ENCODE measurements at regions not wholly inside any gene's neighbourhood (a gene's known extent, or its start where the extent isn't known, plus 50 kb on each side); places are given as distances from the start of the nearest gene placed in this dataset.
"Not testable (repeated sequence)": the region's sequence is repeated elsewhere in the genome, so short reads cannot be mapped to it uniquely, and the experiment has no call there.

DNA sequence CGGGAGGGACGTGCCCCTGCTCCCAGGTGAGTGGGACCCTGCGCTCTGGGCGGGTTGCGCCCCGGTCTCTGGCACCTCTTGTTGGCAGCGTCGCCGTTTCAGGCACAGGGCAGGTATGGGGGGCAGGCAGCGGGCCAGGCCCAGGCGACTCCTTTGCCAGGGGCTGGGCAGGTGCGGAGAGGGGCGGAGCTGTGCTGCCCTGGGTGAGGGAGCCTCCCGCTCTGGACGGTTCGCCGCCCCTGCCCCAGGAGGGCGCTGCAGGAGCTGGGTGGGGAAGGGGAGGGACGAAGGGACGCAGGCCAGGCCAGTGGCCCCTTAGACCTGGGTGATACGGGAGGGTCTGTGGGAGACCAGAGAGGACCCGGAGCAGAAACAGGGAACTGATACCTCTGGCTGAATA, 663.9 kb upstream of the DEFB115 start:
- no peaks in the 10 kb centered on the region for H4K20me1 ChIP-seq (ENCODE audit: insufficient read depth, low read length)
- H3K4me3 ChIP-seq (ENCODE audit: insufficient read depth, low read depth, low read length), result no peak overlapping the region
- no peak overlapping the region for H3K27ac ChIP-seq (ENCODE audit: low read depth, low read length)
- H3K4me1 ChIP-seq (ENCODE audit: insufficient read depth, low read length), result no peaks in the 10 kb centered on the region
- no peak for DNase-seq (ENCODE audit: low read depth)
- Mint-ChIP-seq H3K4me1 (ENCODE audit: low read depth, unreplicated experiment) (no peaks in the 10 kb centered on the region), H3K27me3 (ENCODE audit: low read depth, unreplicated experiment) (no peaks in the 10 kb centered on the region), H3K27ac (ENCODE audit: unreplicated experiment) (no peak overlapping the region), H3K9me3 (ENCODE audit: unreplicated experiment) (no peaks in the 10 kb centered on the region), H3K4me3 (ENCODE audit: unreplicated experiment) (no peak overlapping the region), H3K36me3 (ENCODE audit: low read depth, unreplicated experiment) (no peaks in the 10 kb centered on the region)
- TF ChIP-seq CTCF (IDR thresholded peaks at IDR 0.05; ENCODE audit: insufficient read depth, low read depth, low read length), result no peak
- TF ChIP-seq EZH2 (IDR thresholded peaks at IDR 0.05; ENCODE audit: insufficient read depth, low read length), result no peak
- H3K36me3 ChIP-seq (ENCODE audit: insufficient read depth, low read length), result no peaks in the 10 kb centered on the region
- H3K9ac ChIP-seq (ENCODE audit: low read length), result no peak overlapping the region
- no peaks in the 10 kb centered on the region for H3K27me3 ChIP-seq (ENCODE audit: insufficient read depth, low read length)
- H3K79me2 ChIP-seq (ENCODE audit: insufficient read depth, low read length), result no peaks in the 10 kb centered on the region
- H2AFZ ChIP-seq (ENCODE audit: low read depth, low read length), result no peak overlapping the region
- no peak overlapping the region for H3K4me2 ChIP-seq (ENCODE audit: low read length)
- no peak for FAIRE-seq
- H3K9me3 ChIP-seq (ENCODE audit: insufficient read depth, low read depth, low read length), result peaks cover 6% of the 10 kb centered on the region

DNA sequence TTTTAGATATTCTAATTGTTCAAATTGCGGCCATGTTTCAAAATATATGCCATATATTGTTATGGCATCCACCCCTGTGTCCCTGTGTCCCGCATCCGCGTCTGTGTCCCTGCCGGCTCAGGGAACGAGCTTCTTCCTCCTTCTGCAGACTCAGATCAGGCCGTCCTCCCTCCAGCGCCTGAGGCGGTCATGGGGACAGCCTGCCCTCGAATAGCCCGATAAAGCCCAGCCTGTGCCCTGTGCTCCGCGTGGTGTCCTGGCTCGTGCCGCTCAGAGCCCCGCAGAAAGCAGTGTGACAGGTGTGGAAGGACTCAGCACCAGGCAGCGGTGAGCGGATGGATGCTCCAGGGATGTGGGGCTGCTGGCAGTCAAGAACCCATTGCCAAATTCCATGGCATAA, 663.4 kb upstream of the DEFB115 start:
- Histone ChIP-seq H3K79me2 (ENCODE audit: insufficient read depth, low read length) (no peaks in the 10 kb centered on the region), H3K36me3 (ENCODE audit: insufficient read depth, low read length) (no peaks in the 10 kb centered on the region), H3K4me1 (ENCODE audit: insufficient read depth, low read length) (no peaks in the 10 kb centered on the region), H4K20me1 (ENCODE audit: insufficient read depth, low read length) (no peaks in the 10 kb centered on the region), H3K27ac (ENCODE audit: low read depth, low read length) (no peak overlapping the region), H3K4me3 (ENCODE audit: insufficient read depth, low read depth, low read length) (no peak overlapping the region), H3K27me3 (ENCODE audit: insufficient read depth, low read length) (no peaks in the 10 kb centered on the region), H3K9me3 (ENCODE audit: insufficient read depth, low read depth, low read length) (peaks cover 6% of the 10 kb centered on the region), H3K4me2 (ENCODE audit: low read length) (no peak overlapping the region), H3K9ac (ENCODE audit: low read length) (no peak overlapping the region), H2AFZ (ENCODE audit: low read depth, low read length) (no peak overlapping the region)
- Mint-ChIP-seq H3K36me3 (ENCODE audit: low read depth, unreplicated experiment) (no peaks in the 10 kb centered on the region), H3K4me1 (ENCODE audit: low read depth, unreplicated experiment) (no peaks in the 10 kb centered on the region), H3K9me3 (ENCODE audit: unreplicated experiment) (no peaks in the 10 kb centered on the region), H3K27me3 (ENCODE audit: low read depth, unreplicated experiment) (no peaks in the 10 kb centered on the region), H3K4me3 (ENCODE audit: unreplicated experiment) (no peak overlapping the region), H3K27ac (ENCODE audit: unreplicated experiment) (no peak overlapping the region)
- FAIRE-seq (no peak), DNase-seq (ENCODE audit: low read depth) (no peak)
- TF ChIP-seq EZH2 (IDR thresholded peaks at IDR 0.05; ENCODE audit: insufficient read depth, low read length) (no peak), CTCF (IDR thresholded peaks at IDR 0.05; ENCODE audit: insufficient read depth, low read depth, low read length) (no peak)

- Histone ChIP-seq H3K9me3 (ENCODE audit: insufficient read depth, low read depth, low read length) (peaks cover 6% of the 10 kb centered on the region), H2AFZ (ENCODE audit: low read depth, low read length) (no peak overlapping the region), H3K4me1 (ENCODE audit: insufficient read depth, low read length) (no peaks in the 10 kb centered on the region), H3K4me3 (ENCODE audit: insufficient read depth, low read depth, low read length) (no peak overlapping the region), H3K9ac (ENCODE audit: low read length) (no peak overlapping the region), H3K79me2 (ENCODE audit: insufficient read depth, low read length) (no peaks in the 10 kb centered on the region), H3K36me3 (ENCODE audit: insufficient read depth, low read length) (no peaks in the 10 kb centered on the region), H3K27me3 (ENCODE audit: insufficient read depth, low read length) (no peaks in the 10 kb centered on the region), H3K27ac (ENCODE audit: low read depth, low read length) (no peak overlapping the region), H4K20me1 (ENCODE audit: insufficient read depth, low read length) (no peaks in the 10 kb centered on the region), H3K4me2 (ENCODE audit: low read length) (no peak overlapping the region)
- Mint-ChIP-seq H3K4me1 (ENCODE audit: low read depth, unreplicated experiment) (no peaks in the 10 kb centered on the region), H3K9me3 (ENCODE audit: unreplicated experiment) (no peaks in the 10 kb centered on the region), H3K36me3 (ENCODE audit: low read depth, unreplicated experiment) (no peaks in the 10 kb centered on the region), H3K27ac (ENCODE audit: unreplicated experiment) (no peak overlapping the region), H3K27me3 (ENCODE audit: low read depth, unreplicated experiment) (no peaks in the 10 kb centered on the region), H3K4me3 (ENCODE audit: unreplicated experiment) (no peak overlapping the region)
- TF ChIP-seq CTCF (IDR thresholded peaks at IDR 0.05; ENCODE audit: insufficient read depth, low read depth, low read length), result no peak
- no peak for TF ChIP-seq EZH2 (IDR thresholded peaks at IDR 0.05; ENCODE audit: insufficient read depth, low read length)
- FAIRE-seq (no peak), DNase-seq (ENCODE audit: low read depth) (no peak)
These were observed 661.8 kb upstream of the DEFB115 start for GRCh38 chr20:30595698-30596097.

- H3K9me3 Mint-ChIP-seq (ENCODE audit: unreplicated experiment), result not testable (repeated sequence)
These were observed 660.0 kb upstream of the DEFB115 start for GRCh38 chr20:30597429-30597828.

More at GRCh38 chr20:30597429-30597828, 660.0 kb upstream of the DEFB115 start:
- not testable (repeated sequence) for H3K4me3 Mint-ChIP-seq (ENCODE audit: unreplicated experiment); H3K27ac Mint-ChIP-seq (ENCODE audit: unreplicated experiment); H3K27me3 Mint-ChIP-seq (ENCODE audit: low read depth, unreplicated experiment); H3K79me2 ChIP-seq (ENCODE audit: insufficient read depth, low read length); H3K27me3 ChIP-seq (ENCODE audit: insufficient read depth, low read length); H3K27ac ChIP-seq (ENCODE audit: low read depth, low read length); DNase-seq (ENCODE audit: low read depth); H3K9ac ChIP-seq (ENCODE audit: low read length); H3K4me1 Mint-ChIP-seq (ENCODE audit: low read depth, unreplicated experiment); H3K9me3 ChIP-seq (ENCODE audit: insufficient read depth, low read depth, low read length); H3K4me2 ChIP-seq (ENCODE audit: low read length); H3K4me1 ChIP-seq (ENCODE audit: insufficient read depth, low read length); H3K4me3 ChIP-seq (ENCODE audit: insufficient read depth, low read depth, low read length); H4K20me1 ChIP-seq (ENCODE audit: insufficient read depth, low read length); H3K36me3 Mint-ChIP-seq (ENCODE audit: low read depth, unreplicated experiment); FAIRE-seq; H3K36me3 ChIP-seq (ENCODE audit: insufficient read depth, low read length); H2AFZ ChIP-seq (ENCODE audit: low read depth, low read length)

Data from astrocyte (in vitro differentiated cells and primary cell).